NCI-H345 treated with DMSO at 0.1 percent for 48 hours (cell line): ENCODE measurements at regions not wholly inside any gene's neighbourhood (a gene's known extent, or its start where the extent isn't known, plus 50 kb on each side); places are given as distances from the start of the nearest gene placed in this dataset.

Source experiments
- DNase-seq: peaks from one replicate; lab custom pipeline; 2025; ENCODE audit not compliant: unreplicated experiment; lab: John Stamatoyannopoulos, UW

DNA sequence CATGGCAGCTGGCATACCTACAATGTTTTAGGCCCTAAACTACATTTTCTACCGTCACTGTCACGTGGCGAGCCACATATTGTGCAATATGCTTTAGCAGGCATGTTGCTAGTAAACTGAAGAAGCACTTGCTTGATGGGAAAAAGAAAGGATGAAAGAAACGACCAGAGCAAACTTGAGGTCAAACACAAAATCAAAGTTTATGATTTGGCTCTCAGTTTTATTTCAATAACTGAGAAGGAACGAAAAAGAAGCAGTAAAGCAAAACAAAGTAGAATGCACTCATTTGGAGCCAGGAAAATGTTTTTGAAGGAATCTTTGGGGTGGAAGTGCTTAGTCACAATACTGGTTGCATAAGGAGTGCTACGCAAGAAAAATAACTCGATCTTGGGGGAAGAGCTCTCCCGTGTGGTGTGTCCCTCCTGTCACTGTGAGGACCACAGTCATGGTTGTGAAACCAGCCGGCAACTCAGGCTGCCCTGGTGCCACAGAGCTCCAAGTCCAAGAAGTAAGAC lies 349.8 kb downstream of the RBM43 start:
- no peak for DNase-seq

DNA sequence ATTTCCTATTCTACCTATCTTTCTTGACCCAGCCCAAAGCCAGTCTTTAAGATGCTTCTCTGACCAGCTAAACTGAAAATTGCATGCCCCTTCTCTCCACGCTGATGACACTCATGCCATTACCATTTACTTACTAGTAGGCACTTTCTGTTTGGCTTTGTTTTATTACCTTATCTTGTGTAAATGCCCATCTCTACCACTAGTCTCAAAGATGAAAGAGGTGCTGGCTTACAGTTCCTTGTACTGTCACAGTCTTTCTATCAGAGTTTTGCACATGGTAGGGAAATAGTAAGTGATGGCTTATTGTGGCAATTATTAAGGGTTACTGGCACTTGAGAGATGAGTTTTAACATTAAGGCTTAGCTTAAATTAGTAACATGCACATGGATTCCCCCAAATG lies 352.1 kb downstream of the RBM43 start:
- DNase-seq: no peak

DNA sequence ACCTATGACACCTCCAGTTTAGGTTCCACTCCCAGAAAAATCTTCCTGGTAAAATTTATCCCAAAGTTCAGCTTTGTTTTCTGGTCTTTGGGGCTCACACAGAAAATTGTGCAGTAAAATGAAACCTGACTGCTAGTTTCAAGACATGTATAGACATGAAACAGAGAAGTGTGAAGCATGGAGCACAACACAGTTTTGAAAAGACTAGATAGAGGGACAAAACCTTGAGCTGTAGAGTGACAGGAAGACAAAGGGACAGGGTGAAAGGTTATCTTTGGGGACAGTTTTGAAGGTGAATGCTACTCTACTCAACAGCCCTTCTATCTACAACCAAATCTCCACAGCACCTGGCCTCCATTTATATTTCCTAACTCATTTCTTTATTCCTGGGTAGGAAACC lies 352.6 kb downstream of the RBM43 start:
- no peak for DNase-seq

DNA sequence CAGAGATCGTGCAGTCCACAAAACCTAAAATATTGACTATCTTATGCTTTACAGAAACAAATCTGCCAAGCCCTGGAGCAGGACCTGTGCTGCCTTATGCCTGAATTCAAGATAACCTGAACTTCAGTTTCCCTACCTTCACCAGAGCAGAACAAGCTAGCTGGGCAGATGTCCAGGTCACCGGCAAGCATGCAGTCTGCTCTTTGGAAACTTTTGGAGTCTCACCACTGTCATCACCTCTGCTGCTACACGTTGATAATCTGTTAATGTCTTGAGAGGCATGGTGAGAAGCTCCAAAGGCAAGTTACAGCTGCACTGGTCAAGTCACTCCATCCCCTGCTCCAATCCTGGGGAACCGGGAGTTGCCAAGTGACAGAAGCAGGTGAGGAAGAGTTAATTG lies 354.2 kb downstream of the RBM43 start:
- DNase-seq: no peak

DNA sequence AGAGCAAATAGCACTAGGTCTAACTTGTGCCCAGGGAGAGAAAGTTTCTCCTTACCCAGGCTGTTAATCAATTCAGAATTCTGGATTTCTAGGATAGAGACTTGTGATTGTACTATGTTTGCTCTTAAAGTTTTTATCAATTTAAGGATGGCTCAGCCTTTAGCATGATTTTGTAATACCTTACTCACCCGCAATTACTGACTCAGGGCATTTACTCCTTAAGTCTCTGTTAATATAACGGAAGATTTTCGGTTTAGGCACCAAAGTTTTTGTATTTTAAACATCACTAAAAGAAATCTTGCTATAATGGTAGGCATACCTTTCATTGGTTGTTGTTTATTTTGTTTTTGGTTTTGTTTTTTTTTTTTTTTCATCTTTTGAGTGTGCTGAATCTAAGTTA lies 358.2 kb downstream of the RBM43 start:
- no peak for DNase-seq

DNA sequence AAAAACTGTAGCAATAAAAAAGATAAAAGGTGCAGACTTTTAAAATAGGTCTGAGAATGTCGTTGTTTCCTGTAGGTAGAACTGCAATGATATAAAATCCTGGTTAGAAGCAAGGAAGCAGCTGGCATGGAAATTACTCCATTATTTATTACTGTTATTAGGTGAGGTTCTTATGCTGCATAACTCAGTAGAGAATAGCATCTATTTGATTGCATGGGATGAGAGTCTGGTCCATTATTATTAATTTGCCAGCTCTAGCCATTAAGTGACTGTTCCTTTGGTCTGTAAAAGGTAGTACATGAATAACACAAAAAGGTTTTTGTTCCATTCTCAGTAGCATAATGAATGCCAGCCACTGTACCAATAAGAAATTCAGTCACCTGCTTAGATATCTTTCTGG lies 358.6 kb downstream of the RBM43 start:
- DNase-seq: no peak

DNA sequence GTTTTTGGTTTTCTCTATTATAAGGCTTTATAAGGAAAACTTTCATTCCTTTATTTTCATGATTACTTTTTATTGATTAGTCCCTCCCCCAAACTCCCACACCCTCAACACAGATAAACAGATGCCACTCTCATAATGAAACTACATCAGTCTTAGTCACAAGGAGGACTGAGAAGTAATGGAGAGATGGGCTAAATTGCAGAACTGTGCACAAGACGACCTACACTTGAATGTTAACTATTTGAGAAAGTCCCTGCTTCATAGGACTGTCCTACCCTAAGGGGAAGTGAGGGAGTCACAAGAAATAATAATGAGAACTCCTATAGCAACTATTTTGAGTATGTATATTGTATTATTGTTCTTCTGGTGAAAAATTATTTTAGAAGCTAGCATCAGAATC lies 360.8 kb downstream of the RBM43 start:
- DNase-seq: no peak

DNA sequence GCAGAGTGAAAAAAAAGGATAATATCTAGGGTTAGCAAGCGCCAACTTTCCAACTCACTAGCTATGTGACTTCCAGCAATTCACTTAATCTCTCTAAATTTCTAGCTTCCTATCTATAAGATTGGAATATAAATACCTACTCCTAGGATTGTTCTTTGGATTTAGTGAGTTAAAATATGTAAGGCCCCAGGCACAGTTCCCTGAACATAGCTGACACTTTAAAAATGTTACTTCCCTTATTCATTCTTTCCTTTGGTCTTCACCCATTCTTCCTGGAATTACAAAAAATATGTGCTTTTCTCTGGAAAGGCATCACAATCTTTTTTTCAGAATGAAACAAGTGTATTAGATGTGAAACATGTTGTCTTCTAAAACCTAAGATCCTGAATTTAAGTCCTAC lies 365.7 kb downstream of the RBM43 start:
- DNase-seq: no peak

DNA sequence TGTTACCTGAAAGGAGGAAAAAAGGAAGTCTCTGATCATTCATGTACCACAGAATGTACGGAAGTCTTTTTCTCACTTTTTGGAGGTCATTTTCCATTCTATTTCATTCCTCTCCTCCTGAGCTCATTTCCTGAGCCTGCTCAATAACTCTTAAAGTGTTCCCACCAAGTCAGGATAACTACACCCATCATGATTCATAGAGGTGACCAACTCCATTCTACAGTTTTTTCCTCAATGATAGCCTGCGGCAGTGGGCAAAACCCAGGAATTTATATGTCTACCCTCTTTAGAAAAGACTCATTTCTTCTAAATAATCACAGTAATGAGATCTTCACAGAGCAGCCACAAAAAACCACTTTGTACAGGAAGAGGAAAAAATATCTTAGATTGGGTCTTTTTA lies 372.5 kb downstream of the RBM43 start:
- no peak for DNase-seq

DNA sequence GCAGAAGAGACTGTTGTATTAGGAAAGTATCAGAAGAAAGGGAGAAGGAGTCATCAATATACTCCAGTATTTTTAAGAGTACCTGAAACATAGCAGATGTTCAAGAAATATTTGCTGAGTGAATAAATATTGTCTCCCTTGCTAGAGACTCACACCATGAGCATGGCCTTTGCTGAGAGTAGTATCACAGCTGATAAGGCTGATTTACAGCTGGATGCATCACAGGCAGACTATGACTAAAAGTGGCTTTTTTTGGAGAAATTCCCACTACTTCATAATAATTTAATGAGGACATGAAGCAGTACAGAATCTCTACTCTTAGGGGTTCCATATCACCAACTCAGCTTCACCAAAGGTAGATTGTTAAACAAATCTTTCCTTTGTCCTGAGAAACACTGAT lies 373.3 kb downstream of the RBM43 start:
- DNase-seq: no peak

DNA sequence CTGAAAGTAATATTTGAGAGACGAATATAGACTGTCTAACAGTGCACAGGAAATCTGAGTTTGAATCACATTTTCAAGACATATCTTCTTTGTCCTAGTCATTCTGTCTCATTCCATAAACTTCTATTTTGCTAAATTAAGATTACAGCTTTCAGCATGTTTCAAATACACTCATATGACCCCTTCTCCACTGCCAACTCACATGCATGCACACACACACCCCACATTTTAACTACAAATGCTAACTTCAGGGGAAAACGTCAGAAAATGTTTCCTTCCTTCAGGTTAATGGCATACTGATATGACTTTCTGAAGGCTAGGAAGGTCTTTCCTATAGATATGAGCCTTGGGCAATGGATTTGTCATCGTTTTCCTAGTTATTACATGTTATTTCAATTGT lies 373.7 kb downstream of the RBM43 start:
- no peak for DNase-seq

DNA sequence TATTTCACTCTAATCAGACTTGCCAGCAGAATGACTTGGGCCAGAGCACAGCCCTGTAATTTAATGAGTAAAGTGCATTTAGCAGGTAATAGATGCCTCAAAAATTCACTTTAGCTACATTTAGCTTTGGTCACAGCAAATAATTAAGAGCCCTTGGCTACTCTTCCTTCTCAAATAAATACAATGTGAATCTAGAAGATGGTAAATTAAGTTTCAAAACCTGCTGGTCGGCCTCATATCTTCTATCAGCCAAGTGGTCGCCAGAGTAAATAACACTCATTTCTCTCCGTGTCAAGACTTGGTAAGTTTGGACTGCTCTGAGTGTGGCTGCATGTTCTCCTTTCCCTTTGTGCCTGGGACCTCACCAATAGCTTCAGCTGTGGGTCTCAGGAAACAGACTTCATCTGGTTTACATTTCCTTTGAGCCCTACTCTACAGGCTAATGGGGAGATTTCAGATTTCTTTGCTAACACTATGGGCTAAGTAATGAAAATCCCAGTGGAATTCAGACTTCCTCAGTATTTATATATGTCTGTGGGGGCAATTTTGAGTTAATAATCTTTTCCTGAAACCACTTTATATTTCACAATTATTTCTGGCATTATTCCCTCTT lies 375.8 kb downstream of the RBM43 start:
- DNase-seq: no peak

DNA sequence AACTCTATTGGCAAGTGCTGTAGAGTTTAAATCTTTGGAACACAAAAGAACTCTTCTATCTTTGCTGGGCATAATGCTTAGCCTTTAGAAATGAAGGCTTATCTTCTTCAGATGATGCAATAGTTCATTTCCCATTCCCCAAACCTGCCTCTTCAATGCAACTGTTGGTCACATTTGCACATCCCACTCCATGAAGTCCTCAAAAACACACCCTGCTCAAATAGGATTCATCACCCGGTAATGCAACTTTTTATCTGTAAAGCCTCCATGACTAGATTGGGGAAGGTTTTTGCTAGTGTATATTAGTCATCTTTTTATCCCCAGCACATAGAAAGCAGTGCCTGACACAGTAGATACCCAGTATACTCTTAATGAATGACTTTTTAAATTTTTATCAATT lies 376.4 kb downstream of the RBM43 start:
- no peak for DNase-seq

DNA sequence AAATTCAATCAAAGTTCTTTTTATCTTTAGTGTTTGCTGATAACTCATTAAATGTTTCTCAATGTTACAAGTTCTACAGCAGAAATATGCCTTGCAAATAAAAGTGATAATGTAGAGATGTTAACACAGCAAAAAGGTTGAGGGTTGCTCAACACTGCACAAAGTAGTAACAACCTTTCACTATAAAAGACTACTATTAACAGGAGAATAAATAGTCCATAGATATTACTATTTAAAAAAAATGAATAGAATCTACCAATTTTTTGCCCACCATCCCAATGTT lies 378.1 kb downstream of the RBM43 start:
- no peak for DNase-seq

DNA sequence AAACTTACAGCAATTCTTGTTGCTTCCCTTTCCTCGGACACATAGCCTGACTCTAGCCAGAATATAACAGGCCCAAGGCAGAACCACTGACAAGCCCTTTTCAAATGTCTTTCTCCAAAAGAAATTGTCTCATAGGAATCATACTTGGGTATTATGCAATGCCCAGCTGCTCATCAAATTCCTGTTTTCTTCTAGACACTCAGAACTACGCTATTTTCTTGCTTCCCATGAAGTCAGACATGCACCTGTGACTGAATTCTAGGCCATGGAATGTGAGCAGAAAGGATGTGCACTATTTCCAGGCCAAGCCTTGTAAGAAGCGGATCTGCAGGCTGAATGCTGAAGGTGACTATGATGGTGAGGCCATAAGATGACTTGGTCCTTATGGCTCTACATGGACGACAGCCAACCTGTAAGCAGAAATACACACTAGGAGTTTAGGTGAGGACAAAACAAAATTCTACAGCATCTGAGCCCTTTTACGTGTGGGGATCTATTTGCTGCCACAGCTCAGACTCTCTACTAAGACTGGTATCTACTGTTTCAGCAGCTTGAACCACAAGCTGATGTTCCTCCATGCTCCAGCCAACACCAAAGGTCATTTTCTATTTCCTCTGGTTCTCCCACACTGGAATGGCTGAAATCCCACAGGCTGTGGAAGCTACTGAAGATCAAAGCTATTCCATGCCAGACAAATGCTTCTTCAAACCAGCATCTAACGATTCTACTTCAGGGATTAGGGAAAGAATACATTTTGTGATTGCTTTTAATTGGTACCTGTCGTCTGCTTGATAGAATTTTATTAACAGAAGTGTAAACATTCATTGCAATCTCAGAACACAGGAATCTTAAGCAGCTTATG lies 378.7 kb downstream of the RBM43 start:
- no peak for DNase-seq

DNA sequence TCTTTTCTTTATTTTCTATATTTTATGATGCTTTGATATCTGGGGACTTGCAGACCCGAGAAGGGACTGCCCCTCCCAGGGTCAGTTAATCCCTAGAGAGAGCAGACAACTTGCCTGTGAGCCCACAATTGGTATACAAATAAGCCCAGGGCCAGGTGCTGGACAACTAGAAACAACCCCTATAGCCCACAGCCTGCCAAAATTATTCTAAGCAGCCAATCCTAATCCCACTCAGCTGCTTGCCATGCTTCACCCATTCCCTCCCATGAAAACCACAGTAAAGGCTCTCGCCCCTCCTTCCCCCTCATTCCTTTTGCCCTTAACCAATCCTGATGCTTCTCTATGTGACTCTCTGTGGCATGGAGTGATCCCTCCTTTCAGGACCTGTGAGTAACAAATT lies 380.7 kb downstream of the RBM43 start:
- DNase-seq: no peak

DNA sequence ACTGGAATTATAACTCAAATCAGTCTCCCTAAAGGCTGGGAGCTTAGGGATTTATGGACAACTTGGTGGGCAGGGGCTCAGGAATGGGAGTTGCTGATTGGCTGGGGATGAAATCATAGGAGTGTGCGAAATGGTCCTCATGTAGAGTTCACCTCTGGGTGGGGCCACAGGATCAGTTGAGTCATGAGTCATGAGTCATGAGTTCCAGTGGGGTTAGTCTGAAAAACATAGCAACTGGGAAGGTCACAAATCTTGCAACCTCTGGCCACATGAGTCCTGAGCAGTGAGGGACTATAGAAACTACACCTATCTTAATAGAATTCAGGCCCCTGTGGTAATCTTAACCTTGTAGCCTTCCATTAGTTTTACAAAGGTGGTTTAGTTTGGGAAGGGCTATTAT lies 383.3 kb downstream of the RBM43 start:
- DNase-seq: no peak

DNA sequence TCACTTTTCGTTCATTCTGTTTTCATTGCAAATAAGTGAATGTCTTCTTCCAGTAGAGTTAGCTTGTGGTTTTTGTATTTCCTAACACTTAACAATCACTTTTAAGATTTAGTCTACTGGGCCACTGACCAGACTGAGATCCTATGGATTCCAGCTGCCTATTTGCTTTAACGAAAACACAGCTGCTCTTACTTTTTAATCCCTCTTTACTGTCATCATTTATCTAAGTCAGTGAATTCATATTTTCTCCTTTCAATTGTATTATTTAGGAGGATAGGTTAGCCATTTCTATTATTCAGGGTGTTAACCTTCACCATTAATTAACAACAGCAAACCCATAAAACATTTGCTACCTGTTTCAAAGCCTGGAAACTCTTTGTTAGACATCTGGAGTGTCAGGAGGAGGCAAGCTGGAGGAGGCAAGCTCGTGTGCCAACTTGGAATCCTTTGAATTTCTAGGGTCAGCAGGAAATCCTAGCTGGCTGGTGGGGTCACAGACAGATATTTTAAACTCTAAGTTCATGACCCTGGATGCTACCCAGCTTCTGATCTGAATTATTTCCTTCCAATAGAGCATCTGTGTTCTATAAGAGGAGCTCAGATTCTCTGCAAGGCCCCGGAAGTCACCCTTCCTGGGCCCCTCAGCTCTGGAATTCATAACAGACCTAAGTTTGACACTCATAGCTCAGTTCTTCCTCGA lies 385.3 kb downstream of the RBM43 start:
- DNase-seq: no peak

DNA sequence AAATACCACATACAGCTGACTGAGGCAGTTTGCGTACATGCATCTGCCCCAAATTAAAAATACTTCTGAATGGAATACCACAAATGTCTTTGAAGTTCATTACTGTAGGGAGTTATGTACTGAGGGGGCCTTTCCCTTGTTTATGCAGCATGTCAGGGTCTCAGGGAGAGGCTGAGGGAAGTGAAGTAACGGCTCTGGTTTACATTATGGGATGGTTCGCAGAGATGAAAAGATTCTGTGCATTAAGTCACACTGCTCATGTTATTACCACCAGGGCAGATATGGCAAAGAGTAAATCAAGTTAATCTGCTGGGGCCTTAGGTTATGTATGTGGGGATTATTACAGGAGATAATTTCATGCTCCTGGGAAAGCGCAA lies 385.9 kb upstream of the RND3 start:
- DNase-seq: no peak

DNA sequence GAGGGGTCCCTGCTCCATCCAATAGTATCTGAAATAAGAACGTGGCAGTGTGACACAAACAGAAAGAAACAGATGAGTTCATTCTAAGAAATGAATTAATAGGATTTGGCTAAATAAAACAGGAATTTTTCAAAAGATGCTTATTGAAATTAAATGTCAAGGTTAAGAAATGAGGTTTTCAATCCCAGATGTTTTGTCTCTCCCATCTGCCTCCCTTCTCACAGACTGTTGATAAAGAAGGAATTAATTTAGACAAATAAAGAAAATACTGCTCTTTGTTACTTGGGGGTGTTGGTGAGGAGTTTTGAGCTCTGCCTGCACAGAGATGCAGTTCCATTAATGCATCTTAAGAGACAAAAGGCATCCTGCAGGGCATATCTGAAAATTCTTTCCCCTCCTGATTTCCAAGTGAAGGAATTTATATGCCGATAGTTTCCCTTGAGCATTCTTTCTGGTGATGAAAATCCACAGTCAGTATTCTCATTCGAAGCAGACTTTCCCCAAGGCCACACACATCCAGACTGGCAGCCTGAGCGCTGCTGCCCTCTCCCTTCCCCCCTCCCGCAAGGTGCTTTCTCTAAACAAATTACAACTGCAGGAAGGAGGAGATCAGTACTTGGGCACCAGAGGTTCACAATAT lies 385.4 kb upstream of the RND3 start:
- no peak for DNase-seq

DNA sequence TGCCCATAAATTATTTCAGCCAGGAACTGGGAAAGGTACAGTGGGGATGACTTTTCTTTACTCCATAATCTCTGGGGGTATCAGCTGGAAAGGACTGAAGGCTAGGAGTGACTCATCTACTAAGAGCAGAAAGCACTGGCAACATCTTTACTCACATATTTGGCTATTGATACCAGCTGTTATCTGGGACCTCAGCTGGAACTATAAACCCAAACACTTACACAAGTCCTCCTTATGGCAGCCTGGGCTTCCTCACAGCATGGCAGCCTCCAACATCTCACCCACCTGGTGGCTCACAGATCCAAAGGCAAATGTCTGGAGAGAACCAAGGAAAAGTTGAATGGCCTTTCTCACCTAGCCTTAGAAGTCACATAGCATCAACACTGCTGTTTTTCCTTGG lies 379.0 kb upstream of the RND3 start:
- DNase-seq: no peak

DNA sequence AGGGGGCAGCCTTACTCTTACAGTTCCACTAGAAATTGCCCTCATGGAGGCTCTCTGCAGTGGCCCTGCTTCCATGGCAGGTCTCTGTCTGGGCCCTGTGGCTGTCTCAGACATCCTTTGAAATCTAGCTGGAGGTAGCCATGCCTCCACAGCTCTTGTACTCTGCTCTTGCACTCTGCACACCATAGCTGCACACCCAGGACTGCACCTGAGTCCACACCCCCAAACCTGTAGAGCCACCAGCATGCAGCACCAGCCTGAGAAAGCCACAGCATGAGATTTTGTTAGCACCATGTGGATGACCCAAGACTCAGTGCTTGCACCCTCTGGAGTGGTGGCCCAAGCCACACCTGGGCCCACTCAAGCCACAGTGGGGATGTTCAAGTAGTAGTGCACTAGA lies 376.2 kb upstream of the RND3 start:
- no peak for DNase-seq
